Lower leg skin (tissue), 3 donors: ENCODE measurements at regions not wholly inside any gene's neighbourhood (a gene's known extent, or its start where the extent isn't known, plus 50 kb on each side); places are given as distances from the start of the nearest gene placed in this dataset.

Experiments used
- CTCF ChIP-seq, 3 donors: fragments of 450-650 bp; IDR thresholded peaks; one replicate each; pipeline ENCODE4 v1.5.1; 2016; ENCODE audit warnings: antibody characterized with exemption in 3 of 3, mild to moderate bottlenecking in 3 of 3, moderate library complexity in 2 of 3
- POLR2A ChIP-seq, 2 donors: fragments of 450-650 bp; IDR thresholded peaks; one replicate each; pipeline ENCODE4 v1.6.1; 2016 to 2017; ENCODE audit warnings: antibody characterized with exemption in 2 of 2, mild to moderate bottlenecking in 1 of 2, moderate library complexity in 1 of 2

- TF ChIP-seq CTCF (IDR thresholded peaks at IDR 0.05) (no peak), POLR2A (IDR thresholded peaks at IDR 0.05) (no peak)
These were observed 301.9 kb upstream of the KCNJ16 start for GRCh38 chr17:69773081-69773480.
